ENCODE measurements at regions not wholly inside any gene's neighbourhood (a gene's known extent, or its start where the extent isn't known, plus 50 kb on each side); places are given as distances from the start of the nearest gene placed in this dataset.

DNA sequence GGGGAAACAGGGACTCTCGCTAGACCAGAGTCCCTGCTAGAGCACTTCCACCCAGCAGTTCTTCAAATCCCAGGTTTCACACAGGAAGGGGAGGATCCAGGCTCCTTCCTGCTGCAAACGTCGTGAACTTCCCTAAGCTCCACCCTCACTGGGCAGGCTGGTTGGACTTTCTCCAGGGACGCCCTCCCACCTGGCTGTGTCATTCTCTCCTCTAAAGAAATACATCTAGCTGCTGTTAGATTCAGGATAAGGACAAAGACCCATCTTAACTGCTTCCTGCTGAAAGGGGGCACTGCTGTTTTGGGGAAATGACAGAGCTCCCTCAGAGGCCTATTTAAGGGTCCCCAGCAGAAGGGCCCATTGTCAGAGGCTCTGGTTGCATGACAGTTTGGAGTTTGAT, 230.7 kb downstream of the SEMA6A start:
- no peaks in the 10 kb centered on the region for H3K27me3 ChIP-seq (ENCODE audit: insufficient read depth)
- no peak for TF ChIP-seq POLR2AphosphoS5 (IDR thresholded peaks at IDR 0.05; ENCODE audit: low read depth)
- TF ChIP-seq, protein P1, sequence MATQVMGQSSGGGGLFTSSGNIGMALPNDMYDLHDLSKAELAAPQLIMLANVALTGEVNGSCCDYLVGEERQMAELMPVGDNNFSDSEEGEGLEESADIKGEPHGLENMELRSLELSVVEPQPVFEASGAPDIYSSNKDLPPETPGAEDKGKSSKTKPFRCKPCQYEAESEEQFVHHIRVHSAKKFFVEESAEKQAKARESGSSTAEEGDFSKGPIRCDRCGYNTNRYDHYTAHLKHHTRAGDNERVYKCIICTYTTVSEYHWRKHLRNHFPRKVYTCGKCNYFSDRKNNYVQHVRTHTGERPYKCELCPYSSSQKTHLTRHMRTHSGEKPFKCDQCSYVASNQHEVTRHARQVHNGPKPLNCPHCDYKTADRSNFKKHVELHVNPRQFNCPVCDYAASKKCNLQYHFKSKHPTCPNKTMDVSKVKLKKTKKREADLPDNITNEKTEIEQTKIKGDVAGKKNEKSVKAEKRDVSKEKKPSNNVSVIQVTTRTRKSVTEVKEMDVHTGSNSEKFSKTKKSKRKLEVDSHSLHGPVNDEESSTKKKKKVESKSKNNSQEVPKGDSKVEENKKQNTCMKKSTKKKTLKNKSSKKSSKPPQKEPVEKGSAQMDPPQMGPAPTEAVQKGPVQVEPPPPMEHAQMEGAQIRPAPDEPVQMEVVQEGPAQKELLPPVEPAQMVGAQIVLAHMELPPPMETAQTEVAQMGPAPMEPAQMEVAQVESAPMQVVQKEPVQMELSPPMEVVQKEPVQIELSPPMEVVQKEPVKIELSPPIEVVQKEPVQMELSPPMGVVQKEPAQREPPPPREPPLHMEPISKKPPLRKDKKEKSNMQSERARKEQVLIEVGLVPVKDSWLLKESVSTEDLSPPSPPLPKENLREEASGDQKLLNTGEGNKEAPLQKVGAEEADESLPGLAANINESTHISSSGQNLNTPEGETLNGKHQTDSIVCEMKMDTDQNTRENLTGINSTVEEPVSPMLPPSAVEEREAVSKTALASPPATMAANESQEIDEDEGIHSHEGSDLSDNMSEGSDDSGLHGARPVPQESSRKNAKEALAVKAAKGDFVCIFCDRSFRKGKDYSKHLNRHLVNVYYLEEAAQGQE (IDR thresholded peaks at IDR 0.05; ENCODE audit: unreplicated experiment), result no peak
- TF ChIP-seq CREB1 (CRISPR knock-in tag; IDR thresholded peaks at IDR 0.05; ENCODE audit: low read depth), result no peak
- no peak for TF ChIP-seq EZH2 (IDR thresholded peaks at IDR 0.05; ENCODE audit: low read depth, unreplicated experiment)
- TF ChIP-seq, protein P2, sequence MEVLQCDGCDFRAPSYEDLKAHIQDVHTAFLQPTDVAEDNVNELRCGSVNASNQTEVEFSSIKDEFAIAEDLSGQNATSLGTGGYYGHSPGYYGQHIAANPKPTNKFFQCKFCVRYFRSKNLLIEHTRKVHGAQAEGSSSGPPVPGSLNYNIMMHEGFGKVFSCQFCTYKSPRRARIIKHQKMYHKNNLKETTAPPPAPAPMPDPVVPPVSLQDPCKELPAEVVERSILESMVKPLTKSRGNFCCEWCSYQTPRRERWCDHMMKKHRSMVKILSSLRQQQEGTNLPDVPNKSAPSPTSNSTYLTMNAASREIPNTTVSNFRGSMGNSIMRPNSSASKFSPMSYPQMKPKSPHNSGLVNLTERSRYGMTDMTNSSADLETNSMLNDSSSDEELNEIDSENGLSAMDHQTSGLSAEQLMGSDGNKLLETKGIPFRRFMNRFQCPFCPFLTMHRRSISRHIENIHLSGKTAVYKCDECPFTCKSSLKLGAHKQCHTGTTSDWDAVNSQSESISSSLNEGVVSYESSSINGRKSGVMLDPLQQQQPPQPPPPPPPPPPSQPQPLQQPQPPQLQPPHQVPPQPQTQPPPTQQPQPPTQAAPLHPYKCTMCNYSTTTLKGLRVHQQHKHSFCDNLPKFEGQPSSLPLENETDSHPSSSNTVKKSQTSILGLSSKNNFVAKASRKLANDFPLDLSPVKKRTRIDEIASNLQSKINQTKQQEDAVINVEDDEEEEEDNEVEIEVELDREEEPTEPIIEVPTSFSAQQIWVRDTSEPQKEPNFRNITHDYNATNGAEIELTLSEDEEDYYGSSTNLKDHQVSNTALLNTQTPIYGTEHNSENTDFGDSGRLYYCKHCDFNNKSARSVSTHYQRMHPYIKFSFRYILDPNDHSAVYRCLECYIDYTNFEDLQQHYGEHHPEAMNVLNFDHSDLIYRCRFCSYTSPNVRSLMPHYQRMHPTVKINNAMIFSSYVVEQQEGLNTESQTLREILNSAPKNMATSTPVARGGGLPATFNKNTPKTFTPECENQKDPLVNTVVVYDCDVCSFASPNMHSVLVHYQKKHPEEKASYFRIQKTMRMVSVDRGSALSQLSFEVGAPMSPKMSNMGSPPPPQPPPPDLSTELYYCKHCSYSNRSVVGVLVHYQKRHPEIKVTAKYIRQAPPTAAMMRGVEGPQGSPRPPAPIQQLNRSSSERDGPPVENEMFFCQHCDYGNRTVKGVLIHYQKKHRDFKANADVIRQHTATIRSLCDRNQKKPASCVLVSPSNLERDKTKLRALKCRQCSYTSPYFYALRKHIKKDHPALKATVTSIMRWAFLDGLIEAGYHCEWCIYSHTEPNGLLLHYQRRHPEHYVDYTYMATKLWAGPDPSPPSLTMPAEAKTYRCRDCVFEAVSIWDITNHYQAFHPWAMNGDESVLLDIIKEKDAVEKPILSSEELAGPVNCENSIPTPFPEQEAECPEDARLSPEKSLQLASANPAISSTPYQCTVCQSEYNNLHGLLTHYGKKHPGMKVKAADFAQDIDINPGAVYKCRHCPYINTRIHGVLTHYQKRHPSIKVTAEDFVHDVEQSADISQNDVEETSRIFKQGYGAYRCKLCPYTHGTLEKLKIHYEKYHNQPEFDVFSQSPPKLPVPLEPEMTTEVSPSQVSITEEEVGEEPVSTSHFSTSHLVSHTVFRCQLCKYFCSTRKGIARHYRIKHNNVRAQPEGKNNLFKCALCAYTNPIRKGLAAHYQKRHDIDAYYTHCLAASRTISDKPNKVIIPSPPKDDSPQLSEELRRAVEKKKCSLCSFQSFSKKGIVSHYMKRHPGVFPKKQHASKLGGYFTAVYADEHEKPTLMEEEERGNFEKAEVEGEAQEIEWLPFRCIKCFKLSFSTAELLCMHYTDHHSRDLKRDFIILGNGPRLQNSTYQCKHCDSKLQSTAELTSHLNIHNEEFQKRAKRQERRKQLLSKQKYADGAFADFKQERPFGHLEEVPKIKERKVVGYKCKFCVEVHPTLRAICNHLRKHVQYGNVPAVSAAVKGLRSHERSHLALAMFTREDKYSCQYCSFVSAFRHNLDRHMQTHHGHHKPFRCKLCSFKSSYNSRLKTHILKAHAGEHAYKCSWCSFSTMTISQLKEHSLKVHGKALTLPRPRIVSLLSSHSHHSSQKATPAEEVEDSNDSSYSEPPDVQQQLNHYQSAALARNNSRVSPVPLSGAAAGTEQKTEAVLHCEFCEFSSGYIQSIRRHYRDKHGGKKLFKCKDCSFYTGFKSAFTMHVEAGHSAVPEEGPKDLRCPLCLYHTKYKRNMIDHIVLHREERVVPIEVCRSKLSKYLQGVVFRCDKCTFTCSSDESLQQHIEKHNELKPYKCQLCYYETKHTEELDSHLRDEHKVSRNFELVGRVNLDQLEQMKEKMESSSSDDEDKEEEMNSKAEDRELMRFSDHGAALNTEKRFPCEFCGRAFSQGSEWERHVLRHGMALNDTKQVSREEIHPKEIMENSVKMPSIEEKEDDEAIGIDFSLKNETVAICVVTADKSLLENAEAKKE (CRISPR knock-in tag; IDR thresholded peaks at IDR 0.05), result no peak
- TF ChIP-seq CTCF (conservative IDR thresholded peaks at IDR 0.05; ENCODE audit: low read depth in 2 of 2), result peak; percentile 35 to 65
- no peak for TF ChIP-seq ZNF331 (CRISPR knock-in tag; IDR thresholded peaks at IDR 0.05; ENCODE audit: low read depth)
- H3K4me2 ChIP-seq, result peak overlapping the region; percentile 19; the same call in 1 of the 2 replicates
- no peaks in the 10 kb centered on the region for H4K20me1 ChIP-seq (replicated peaks; ENCODE audit: insufficient read depth)
- Mint-ChIP-seq H3K9me3 (peaks cover 14% of the 10 kb centered on the region), H3K4me3 (no peak overlapping the region), H3K27me3 (ENCODE audit: insufficient read depth, low read depth, poor library complexity) (no peaks in the 10 kb centered on the region), H3K27ac (no peak overlapping the region), H3K4me1 (peaks cover 14% of the 10 kb centered on the region), H3K36me3 (ENCODE audit: low read depth) (peaks cover 11% of the 10 kb centered on the region)
- no peaks in the 10 kb centered on the region for H3K79me2 ChIP-seq (replicated peaks; ENCODE audit: insufficient read depth)
- no peaks in the 10 kb centered on the region for H3K4me1 ChIP-seq (ENCODE audit: insufficient read depth)
- ATAC-seq (peak; percentile 99), DNase-seq (ENCODE audit: low spot score) (peak; percentile 86)
- H3K4me3 ChIP-seq, result no peak overlapping the region
- H2AFZ ChIP-seq, result no peak overlapping the region; the same call in 1 of the 2 replicates
- no peak overlapping the region for H3K27ac ChIP-seq (ENCODE audit: low read depth)
- no peaks in the 10 kb centered on the region for H3K36me3 ChIP-seq (ENCODE audit: insufficient read depth)
- no peaks in the 10 kb centered on the region for H3F3A ChIP-seq (replicated peaks; ENCODE audit: low read depth)
- H3K9me2 ChIP-seq (ENCODE audit: insufficient read depth), result no peaks in the 10 kb centered on the region

All from GM23338 (cell line).